ENCODE measurements at regions not wholly inside any gene's neighbourhood (a gene's known extent, or its start where the extent isn't known, plus 50 kb on each side); places are given as distances from the start of the nearest gene placed in this dataset.
A peak's percentile ranks its signal among the peaks of the same experiment; 100 is the strongest.

- intact Hi-C loops (cut with micrococcal nuclease), result loop anchor here (1.0 to 10.0 kb wide), 6 partner anchors 75 to 469 kb away; no protein-coding TSS in a partner anchor
- FAIRE-seq (peak; percentile 21), DNase-seq (ENCODE audit: low read depth, low spot score) (peak; percentile 78)
- dilution Hi-C loops (cut with MboI; ENCODE audit: extremely low pct_ligation_motif_present, low sequenced_read_pairs), result no loop called here
- H3K4me2 ChIP-seq (ENCODE audit: insufficient read depth, low read length), result peak overlapping the region; percentile 25
- H3K36me3 ChIP-seq (ENCODE audit: control insufficient read depth in 2 of 2, extremely low read depth in 1 of 2, insufficient read depth in 2 of 2, low read length in 2 of 2), result no peaks in the 10 kb centered on the region
- H3K9me3 ChIP-seq (replicated peaks; ENCODE audit: control insufficient read depth, insufficient read depth, low read length), result no peaks in the 10 kb centered on the region
- H3K27me3 ChIP-seq (ENCODE audit: control insufficient read depth in 2 of 2, insufficient read depth in 2 of 2, low read length in 2 of 2), result no peaks in the 10 kb centered on the region
- TF ChIP-seq CTCF (IDR thresholded peaks at IDR 0.05; ENCODE audit: extremely low read depth in 1 of 2, insufficient read depth in 1 of 2, low read depth in 1 of 2, low read length in 2 of 2) (peak; percentile 48 to 49), EZH2 (IDR thresholded peaks at IDR 0.05; ENCODE audit: borderline replicate concordance, low read depth, low read length, severe bottlenecking) (no peak)
- H3K4me3 ChIP-seq (replicated peaks in 1 of 3; ENCODE audit: insufficient read depth in 1 of 3, low read depth in 1 of 3, low read length in 3 of 3), result no peak overlapping the region
- H3K27ac ChIP-seq (ENCODE audit: insufficient read depth, low read depth, low read length), result peak overlapping the region; percentile 38
- CTCF ChIA-PET, result interaction anchor here (0.7 to 2.0 kb wide), 15 partner anchors 11 to 1033 kb away, joined by 3 to 7 read pairs (median 4); no protein-coding TSS in a partner anchor
- no peaks in the 10 kb centered on the region for H3K9me1 ChIP-seq (replicated peaks; ENCODE audit: control insufficient read depth, extremely low read depth, insufficient read depth, low read length)
- no peak overlapping the region for H2AFZ ChIP-seq (ENCODE audit: low read depth, low read length)
- POLR2A ChIA-PET, result no interaction called here
- no peaks in the 10 kb centered on the region for H3K79me2 ChIP-seq (ENCODE audit: control insufficient read depth, insufficient read depth, low read length)
- no TSS peak for BruUV-seq (replicated peaks)
- no peaks in the 10 kb centered on the region for H4K20me1 ChIP-seq (replicated peaks; ENCODE audit: control insufficient read depth, extremely low read depth, insufficient read depth, low read length)
- H3K9ac ChIP-seq (replicated peaks; ENCODE audit: extremely low read depth, insufficient read depth, low read length), result no peak overlapping the region
- H3K4me1 ChIP-seq (ENCODE audit: control insufficient read depth, extremely low read depth, insufficient read depth, low read length), result peaks cover 34% of the 10 kb centered on the region
Measured at GRCh38 chr3:178083906-178084866, 452.1 kb upstream of the KCNMB2 start.
